ENCODE measurements at regions not wholly inside any gene's neighbourhood (a gene's known extent, or its start where the extent isn't known, plus 50 kb on each side); places are given as distances from the start of the nearest gene placed in this dataset.

- H3K4me3 ChIP-seq (ENCODE audit: low read depth, low read length), result no peak overlapping the region
- TF ChIP-seq CTCF (conservative IDR thresholded peaks at IDR 0.05; ENCODE audit: low read depth, low read length), result no peak
- no peak for DNase-seq (ENCODE audit: low read depth)
Observed at GRCh38 chr14:98923596-98923995, 348.4 kb downstream of the BCL11B start.

GRCh38 chr14:98924046-98924445 lies 348.0 kb downstream of the BCL11B start:
- no peak overlapping the region for H3K4me3 ChIP-seq (ENCODE audit: low read depth, low read length)
- no peak for TF ChIP-seq CTCF (conservative IDR thresholded peaks at IDR 0.05; ENCODE audit: low read depth, low read length)
- no peak for DNase-seq (ENCODE audit: low read depth)

GRCh38 chr14:98925354-98926040 lies 346.5 kb downstream of the BCL11B start:
- H3K4me3 ChIP-seq (ENCODE audit: low read depth, low read length), result no peak overlapping the region
- TF ChIP-seq CTCF (conservative IDR thresholded peaks at IDR 0.05; ENCODE audit: low read depth, low read length), result no peak
- DNase-seq (ENCODE audit: low read depth), result no peak

- no peak for TF ChIP-seq CTCF (conservative IDR thresholded peaks at IDR 0.05; ENCODE audit: low read depth, low read length)
- DNase-seq (ENCODE audit: low read depth), result no peak
- no peak overlapping the region for H3K4me3 ChIP-seq (ENCODE audit: low read depth, low read length)
Observed at GRCh38 chr14:98926146-98926545, 345.9 kb downstream of the BCL11B start.

GRCh38 chr14:98926801-98927200 lies 345.2 kb downstream of the BCL11B start:
- no peak for TF ChIP-seq CTCF (conservative IDR thresholded peaks at IDR 0.05; ENCODE audit: low read depth, low read length)
- no peak for DNase-seq (ENCODE audit: low read depth)
- no peak overlapping the region for H3K4me3 ChIP-seq (ENCODE audit: low read depth, low read length)

GRCh38 chr14:98927986-98928385 lies 344.0 kb downstream of the BCL11B start:
- no peak for TF ChIP-seq CTCF (conservative IDR thresholded peaks at IDR 0.05; ENCODE audit: low read depth, low read length)
- no peak for DNase-seq (ENCODE audit: low read depth)
- H3K4me3 ChIP-seq (ENCODE audit: low read depth, low read length), result no peak overlapping the region

GRCh38 chr14:98928418-98928817 lies 343.6 kb downstream of the BCL11B start:
- no peak for DNase-seq (ENCODE audit: low read depth)

More at GRCh38 chr14:98928418-98928817, 343.6 kb downstream of the BCL11B start:
- H3K4me3 ChIP-seq (ENCODE audit: low read depth, low read length), result no peak overlapping the region
- TF ChIP-seq CTCF (conservative IDR thresholded peaks at IDR 0.05; ENCODE audit: low read depth, low read length), result no peak

Measured in epithelial cell of proximal tubule (primary cell).